Loucy (cell line): ENCODE measurements at regions not wholly inside any gene's neighbourhood (a gene's known extent, or its start where the extent isn't known, plus 50 kb on each side); places are given as distances from the start of the nearest gene placed in this dataset.

Experiments
- H2AFZ ChIP-seq: fragments of 200-600 bp; sonication (generic); 2 replicates; pipeline ENCODE4 v1.6.0; 2016; ENCODE audit warnings: antibody characterized with exemption, mild to moderate bottlenecking, low read length, moderate library complexity
- H3F3A ChIP-seq: fragments of 200-600 bp; 2 replicates; pipeline ENCODE4 v1.6.0; 2016; ENCODE audit warnings: antibody characterized with exemption, low read depth, mild to moderate bottlenecking
- H3K27me3 ChIP-seq: fragments of 200-600 bp; sonication (generic); 2 replicates; pipeline ENCODE4 v1.6.1; 2014; ENCODE audit warnings: low read length, mild to moderate bottlenecking; ENCODE audit not compliant: insufficient read depth, poor library complexity, severe bottlenecking
- H3K36me3 ChIP-seq: fragments of 200-600 bp; sonication (generic); 2 replicates; pipeline ENCODE4 v1.6.1; 2016; ENCODE audit warnings: low read length; ENCODE audit not compliant: insufficient read depth
- H3K4me1 ChIP-seq: fragments of 200-600 bp; sonication (generic); 2 replicates; pipeline ENCODE4 v1.5.1; 2014; ENCODE audit warnings: low read length, mild to moderate bottlenecking; ENCODE audit not compliant: insufficient read depth, poor library complexity, severe bottlenecking
- H3K4me2 ChIP-seq: fragments of 200-600 bp; sonication (generic); 2 replicates; pipeline ENCODE4 v1.6.0; 2014; ENCODE audit warnings: antibody characterized with exemption, low read length, low read depth, mild to moderate bottlenecking; ENCODE audit not compliant: poor library complexity, severe bottlenecking
- H3K4me3 ChIP-seq: fragments of 200-600 bp; sonication (generic); 2 replicates; pipeline ENCODE4 v1.5.1; 2014; ENCODE audit warnings: low read length, mild to moderate bottlenecking, mixed read lengths; ENCODE audit not compliant: poor library complexity, severe bottlenecking
- H3K79me2 ChIP-seq: fragments of 200-600 bp; sonication (generic); 2 replicates; pipeline ENCODE4 v1.6.1; 2014; ENCODE audit warnings: low read length; ENCODE audit not compliant: insufficient read depth
- H3K9ac ChIP-seq: fragments of 200-600 bp; sonication (generic); 2 replicates; pipeline ENCODE4 v1.6.0; 2014; ENCODE audit warnings: mild to moderate bottlenecking, low read depth, low read length, moderate library complexity; ENCODE audit not compliant: poor library complexity, severe bottlenecking
- H3K9me2 ChIP-seq: fragments of 200-600 bp; sonication (generic); replicated peaks from 2 replicates; pipeline ENCODE4 v1.6.1; 2016; ENCODE audit warnings: low read depth, low read length, mixed read lengths
- H3K9me3 ChIP-seq: fragments of 200-600 bp; sonication (generic); 2 replicates; pipeline ENCODE4 v1.6.1; 2014; ENCODE audit warnings: mild to moderate bottlenecking, antibody characterized with exemption, low read length, low read depth; ENCODE audit not compliant: insufficient read depth
- H4K20me1 ChIP-seq: fragments of 200-600 bp; sonication (generic); 2 replicates; pipeline ENCODE4 v1.6.0; 2014; ENCODE audit warnings: antibody characterized with exemption, low read length, mild to moderate bottlenecking; ENCODE audit not compliant: insufficient read depth, poor library complexity, severe bottlenecking
- EZH2phosphoT487 ChIP-seq: fragments of 200-600 bp; IDR thresholded peaks from 2 replicates; pipeline ENCODE4 v1.6.1; 2018; ENCODE audit warnings: antibody characterized with exemption, mild to moderate bottlenecking, moderate library complexity, borderline replicate concordance
- TF ChIP-seq, protein P1 (sequence below): fragments of 200-600 bp; sonication (generic); conservative IDR thresholded peaks from 2 replicates; pipeline ENCODE4 v1.5.1; 2014; ENCODE audit warnings: mild to moderate bottlenecking, antibody characterized with exemption, low read length

- no peaks in the 10 kb centered on the region for H3F3A ChIP-seq
- no peaks in the 10 kb centered on the region for H4K20me1 ChIP-seq
- H3K4me3 ChIP-seq: no peak overlapping the region
- H3K27me3 ChIP-seq: peaks cover 5% of the 10 kb centered on the region
- H3K9ac ChIP-seq: no peak overlapping the region
- no peaks in the 10 kb centered on the region for H3K9me3 ChIP-seq
- H3K4me2 ChIP-seq: no peak overlapping the region
- H3K79me2 ChIP-seq: no peaks in the 10 kb centered on the region
- H3K4me1 ChIP-seq: no peaks in the 10 kb centered on the region
- H3K9me2 ChIP-seq: no peaks in the 10 kb centered on the region
- no peaks in the 10 kb centered on the region for H3K36me3 ChIP-seq
- H2AFZ ChIP-seq: no peak overlapping the region
- TF ChIP-seq EZH2phosphoT487: no peak
- TF ChIP-seq, protein P1, sequence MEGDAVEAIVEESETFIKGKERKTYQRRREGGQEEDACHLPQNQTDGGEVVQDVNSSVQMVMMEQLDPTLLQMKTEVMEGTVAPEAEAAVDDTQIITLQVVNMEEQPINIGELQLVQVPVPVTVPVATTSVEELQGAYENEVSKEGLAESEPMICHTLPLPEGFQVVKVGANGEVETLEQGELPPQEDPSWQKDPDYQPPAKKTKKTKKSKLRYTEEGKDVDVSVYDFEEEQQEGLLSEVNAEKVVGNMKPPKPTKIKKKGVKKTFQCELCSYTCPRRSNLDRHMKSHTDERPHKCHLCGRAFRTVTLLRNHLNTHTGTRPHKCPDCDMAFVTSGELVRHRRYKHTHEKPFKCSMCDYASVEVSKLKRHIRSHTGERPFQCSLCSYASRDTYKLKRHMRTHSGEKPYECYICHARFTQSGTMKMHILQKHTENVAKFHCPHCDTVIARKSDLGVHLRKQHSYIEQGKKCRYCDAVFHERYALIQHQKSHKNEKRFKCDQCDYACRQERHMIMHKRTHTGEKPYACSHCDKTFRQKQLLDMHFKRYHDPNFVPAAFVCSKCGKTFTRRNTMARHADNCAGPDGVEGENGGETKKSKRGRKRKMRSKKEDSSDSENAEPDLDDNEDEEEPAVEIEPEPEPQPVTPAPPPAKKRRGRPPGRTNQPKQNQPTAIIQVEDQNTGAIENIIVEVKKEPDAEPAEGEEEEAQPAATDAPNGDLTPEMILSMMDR: no peak
Measured at GRCh38 chr22:27283714-27284113, 517.8 kb downstream of the MN1 start.

DNA sequence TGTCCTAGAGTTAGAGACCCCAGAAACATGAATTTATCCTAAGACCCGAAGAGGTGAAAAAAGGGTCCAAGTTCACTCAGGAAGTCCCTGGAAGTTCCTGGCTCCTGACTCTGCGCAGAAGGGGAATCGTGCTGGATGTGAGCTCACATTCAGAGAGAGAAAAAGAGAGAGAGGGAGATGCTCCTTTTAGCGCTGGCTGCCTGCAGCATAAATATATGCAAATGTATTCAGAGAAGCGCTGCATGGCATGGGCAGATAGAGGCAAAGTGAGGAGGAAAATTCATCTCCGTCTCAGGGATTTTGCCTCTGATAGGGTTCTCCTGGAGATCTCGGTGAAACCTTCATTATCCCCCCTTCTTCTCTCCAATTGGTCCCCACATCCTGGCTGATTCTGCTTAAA is 517.2 kb downstream of the MN1 start:
- Histone ChIP-seq H3K9me2 (no peaks in the 10 kb centered on the region), H3K79me2 (no peaks in the 10 kb centered on the region), H3K27me3 (peaks cover 5% of the 10 kb centered on the region), H4K20me1 (no peaks in the 10 kb centered on the region), H3K36me3 (no peaks in the 10 kb centered on the region), H3K4me3 (no peak overlapping the region), H3F3A (no peaks in the 10 kb centered on the region), H3K9me3 (no peaks in the 10 kb centered on the region), H3K4me2 (no peak overlapping the region), H3K9ac (no peak overlapping the region), H2AFZ (no peak overlapping the region), H3K4me1 (no peaks in the 10 kb centered on the region)
- TF ChIP-seq EZH2phosphoT487: no peak
- TF ChIP-seq, protein P1: no peak

GRCh38 chr22:27286711-27287110 is 514.8 kb downstream of the MN1 start:
- no peaks in the 10 kb centered on the region for H3K9me2 ChIP-seq
- no peaks in the 10 kb centered on the region for H3K27me3 ChIP-seq
- H3F3A ChIP-seq: no peaks in the 10 kb centered on the region
- no peaks in the 10 kb centered on the region for H3K36me3 ChIP-seq
- no peaks in the 10 kb centered on the region for H3K9me3 ChIP-seq
- H2AFZ ChIP-seq: no peak overlapping the region
- no peak overlapping the region for H3K9ac ChIP-seq
- H3K79me2 ChIP-seq: no peaks in the 10 kb centered on the region
- H4K20me1 ChIP-seq: no peaks in the 10 kb centered on the region
- H3K4me1 ChIP-seq: no peaks in the 10 kb centered on the region
- no peak overlapping the region for H3K4me3 ChIP-seq
- H3K4me2 ChIP-seq: no peak overlapping the region
- TF ChIP-seq, protein P1: no peak
- TF ChIP-seq EZH2phosphoT487: no peak
